T-helper 1 cell treated with Interleukin-12 subunit alpha and Interleukin-12 subunit beta and Interleukin-4 antibody, amounts not matched to agents 30 μg/mL and 1 μg/mL, for 36 hours (primary cell): ENCODE measurements at regions not wholly inside any gene's neighbourhood (a gene's known extent, or its start where the extent isn't known, plus 50 kb on each side); places are given as distances from the start of the nearest gene placed in this dataset.
A peak's percentile ranks its signal among the peaks of the same experiment; 100 is the strongest.

Source experiments
- H3K27ac Mint-ChIP-seq: one replicate; pipeline ENCODE4 v1.8.0; 2021; ENCODE audit warnings: mild to moderate bottlenecking, mixed read lengths
- H3K27me3 Mint-ChIP-seq: one replicate; pipeline ENCODE4 v1.8.0; 2021; ENCODE audit warnings: low read depth, mixed read lengths
- H3K36me3 Mint-ChIP-seq: one replicate; pipeline ENCODE4 v1.8.0; 2021; ENCODE audit warnings: low read depth, mixed read lengths
- H3K4me1 Mint-ChIP-seq: one replicate; pipeline ENCODE4 v1.8.0; 2021; ENCODE audit warnings: low read depth, mixed read lengths
- H3K4me3 Mint-ChIP-seq: one replicate; pipeline ENCODE4 v1.8.0; 2021; ENCODE audit warnings: mild to moderate bottlenecking, moderate library complexity, mixed read lengths
- H3K9me3 Mint-ChIP-seq: one replicate; pipeline ENCODE4 v1.8.0; 2021; ENCODE audit warnings: mixed read lengths

DNA sequence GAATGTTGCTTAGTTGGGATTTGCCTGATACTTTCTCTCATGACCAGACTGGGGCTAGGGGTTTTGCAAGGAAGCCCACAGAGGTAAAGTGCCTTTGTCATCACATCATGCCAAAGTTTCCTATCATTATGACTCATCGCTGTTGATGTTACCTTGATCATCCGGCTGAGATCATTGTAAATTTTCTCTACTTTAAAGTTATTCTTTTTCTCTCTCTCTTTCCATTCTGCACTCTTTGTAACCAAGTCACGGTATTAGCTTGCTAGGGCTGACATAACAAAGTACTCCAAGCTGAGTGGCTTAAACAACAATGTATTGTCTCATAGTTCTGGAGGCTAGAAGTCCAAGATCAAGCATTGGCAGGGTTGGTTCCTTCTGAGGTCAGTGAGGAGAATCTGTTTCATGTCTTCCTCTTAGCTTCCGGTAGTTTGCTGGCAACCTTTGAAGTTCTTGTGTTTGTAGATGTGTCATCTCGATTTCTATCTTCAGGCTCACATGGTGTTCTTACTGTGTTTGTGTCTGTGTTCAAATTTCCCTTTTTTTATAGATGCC is 113.0 kb downstream of the DTHD1 start:
- peak overlapping the region; percentile 95 for H3K27ac Mint-ChIP-seq
- peaks cover 23% of the 10 kb centered on the region for H3K4me1 Mint-ChIP-seq
- H3K9me3 Mint-ChIP-seq: no peaks in the 10 kb centered on the region
- peaks cover 8% of the 10 kb centered on the region for H3K27me3 Mint-ChIP-seq
- peak overlapping the region; percentile 64 for H3K4me3 Mint-ChIP-seq
- H3K36me3 Mint-ChIP-seq: no peaks in the 10 kb centered on the region

DNA sequence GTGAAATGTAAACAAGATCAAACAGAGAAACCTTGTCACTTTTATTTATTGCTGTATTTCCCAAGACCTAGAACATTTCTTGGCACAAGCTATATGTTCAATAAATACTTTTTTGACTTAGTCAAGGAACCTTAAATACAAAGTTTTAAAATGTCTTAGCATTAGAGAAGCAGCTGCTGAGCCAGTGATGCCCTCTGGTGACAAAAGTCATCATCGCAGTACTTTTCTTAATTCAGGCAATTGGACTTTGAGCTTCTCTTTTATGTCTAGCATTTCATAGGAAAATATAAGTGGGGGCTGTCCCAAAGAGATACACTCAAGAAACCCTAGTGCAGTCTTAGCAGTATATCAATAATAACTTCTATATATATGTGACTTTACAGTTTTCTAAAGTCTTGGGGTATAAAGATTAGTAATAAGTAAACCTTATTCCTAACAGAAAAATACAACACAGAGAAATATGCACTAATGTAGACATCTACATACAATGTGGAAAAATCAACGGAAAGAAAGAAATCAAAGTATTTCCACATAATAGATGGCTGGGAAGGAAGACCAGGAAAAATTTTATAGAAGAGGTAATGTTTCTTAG is 118.4 kb downstream of the DTHD1 start:
- Mint-ChIP-seq H3K27ac (no peak overlapping the region), H3K4me1 (peaks cover 12% of the 10 kb centered on the region), H3K9me3 (peaks cover 6% of the 10 kb centered on the region), H3K4me3 (no peak overlapping the region), H3K27me3 (peaks cover 25% of the 10 kb centered on the region), H3K36me3 (no peaks in the 10 kb centered on the region)

DNA sequence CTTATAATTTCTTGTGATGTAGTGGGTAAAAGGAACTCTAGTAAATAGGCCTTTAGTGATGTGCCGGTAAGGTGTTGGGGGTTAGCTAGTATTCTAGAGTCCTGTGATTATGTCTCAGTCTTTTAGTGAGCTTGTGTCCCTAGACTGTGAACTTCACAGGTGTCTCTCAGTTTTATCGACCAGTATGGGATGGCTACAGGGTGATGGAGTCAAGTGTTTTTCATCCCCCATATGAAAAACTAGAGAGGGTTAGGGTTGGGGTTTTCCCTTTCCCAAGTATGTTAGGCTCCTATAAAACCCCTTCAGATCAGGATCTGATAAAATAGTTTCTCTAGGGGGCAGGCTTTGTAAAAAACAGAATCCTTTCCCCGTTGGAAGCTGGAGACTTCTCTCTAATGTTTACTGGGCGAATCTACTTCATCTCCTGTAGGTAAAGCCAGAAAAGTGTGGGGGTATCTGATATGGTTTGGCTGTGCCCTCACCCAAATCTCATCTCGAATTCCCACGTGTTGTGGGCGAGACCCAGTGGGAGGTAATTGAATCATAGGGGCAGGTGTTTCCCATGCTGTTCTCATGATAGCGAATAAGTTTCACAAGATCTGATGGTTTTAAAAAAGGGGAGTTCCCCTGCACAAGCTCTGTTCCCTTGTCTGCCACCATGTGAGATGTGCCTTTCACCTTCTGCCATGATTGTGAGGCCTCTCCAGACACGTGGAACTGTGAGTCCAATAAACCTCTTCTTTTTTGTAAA is 120.8 kb downstream of the DTHD1 start:
- H3K4me3 Mint-ChIP-seq: no peak overlapping the region
- H3K27ac Mint-ChIP-seq: no peak overlapping the region
- peaks cover 35% of the 10 kb centered on the region for H3K27me3 Mint-ChIP-seq
- H3K9me3 Mint-ChIP-seq: peaks cover 6% of the 10 kb centered on the region
- peaks cover 5% of the 10 kb centered on the region for H3K4me1 Mint-ChIP-seq
- no peaks in the 10 kb centered on the region for H3K36me3 Mint-ChIP-seq

DNA sequence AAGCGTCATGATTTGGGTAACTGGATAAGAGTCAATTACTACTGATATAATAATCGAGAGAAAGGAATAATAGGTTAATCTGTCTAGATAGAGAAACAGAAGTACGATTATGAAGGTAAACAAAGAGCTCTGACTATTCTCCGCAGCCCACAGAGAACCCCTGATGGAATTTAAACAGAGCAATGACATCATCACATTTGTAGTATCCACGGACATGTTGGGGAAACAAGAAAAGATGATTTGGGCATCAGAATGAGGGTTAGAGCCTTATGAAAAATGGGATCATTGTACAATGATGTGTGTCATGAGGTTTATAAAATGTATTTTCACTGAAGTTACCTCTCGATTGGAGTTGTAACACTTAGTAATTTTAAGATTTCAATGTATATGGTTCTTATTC is 129.9 kb downstream of the DTHD1 start:
- no peak overlapping the region for H3K27ac Mint-ChIP-seq
- H3K4me3 Mint-ChIP-seq: no peak overlapping the region
- H3K27me3 Mint-ChIP-seq: peaks cover 35% of the 10 kb centered on the region
- H3K9me3 Mint-ChIP-seq: no peaks in the 10 kb centered on the region
- H3K36me3 Mint-ChIP-seq: no peaks in the 10 kb centered on the region
- H3K4me1 Mint-ChIP-seq: no peaks in the 10 kb centered on the region

DNA sequence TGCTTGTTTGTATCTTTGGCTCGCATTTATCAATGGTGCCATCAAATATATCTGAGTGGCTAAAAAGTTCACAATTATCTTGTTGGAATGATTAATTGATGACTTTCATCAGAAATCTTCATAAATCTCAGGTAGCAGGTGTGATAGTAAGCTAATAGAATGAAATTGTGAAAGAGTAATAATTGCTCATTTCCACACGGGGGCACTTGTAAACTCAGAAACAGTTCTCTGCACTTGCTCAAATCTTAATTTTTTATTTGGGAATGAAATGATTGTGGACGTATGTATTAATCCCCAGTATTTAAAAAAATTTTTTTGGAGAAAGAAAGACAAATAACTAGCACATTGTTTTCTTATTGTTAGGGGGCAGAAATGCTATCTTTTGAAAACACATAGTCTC is 132.8 kb downstream of the DTHD1 start:
- Mint-ChIP-seq H3K36me3 (no peaks in the 10 kb centered on the region), H3K4me3 (no peak overlapping the region), H3K4me1 (no peaks in the 10 kb centered on the region), H3K9me3 (no peaks in the 10 kb centered on the region), H3K27ac (no peak overlapping the region), H3K27me3 (peaks cover 32% of the 10 kb centered on the region)

DNA sequence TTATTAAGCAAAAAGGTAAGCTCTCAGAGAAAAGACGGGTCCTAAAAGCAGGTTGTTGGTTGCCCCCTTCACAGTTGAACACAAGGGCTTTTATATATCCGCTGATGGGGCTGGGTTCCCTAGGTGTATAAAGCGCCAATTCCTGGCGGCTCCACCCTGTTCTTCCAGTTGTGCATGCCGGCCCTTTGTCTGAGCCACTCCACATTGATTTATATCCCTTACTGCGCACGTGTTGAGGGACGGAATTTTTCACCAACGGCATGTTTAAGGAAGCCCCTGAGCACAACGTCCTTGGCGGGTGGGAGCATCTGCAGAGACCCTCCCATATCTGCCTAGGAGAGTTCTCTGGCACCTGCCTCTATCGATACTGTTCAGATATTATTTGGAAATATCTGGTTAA is 135.7 kb downstream of the DTHD1 start:
- H3K27me3 Mint-ChIP-seq: peaks cover 21% of the 10 kb centered on the region
- H3K4me1 Mint-ChIP-seq: no peaks in the 10 kb centered on the region
- H3K36me3 Mint-ChIP-seq: no peaks in the 10 kb centered on the region
- no peak overlapping the region for H3K4me3 Mint-ChIP-seq
- H3K27ac Mint-ChIP-seq: no peak overlapping the region
- no peaks in the 10 kb centered on the region for H3K9me3 Mint-ChIP-seq

DNA sequence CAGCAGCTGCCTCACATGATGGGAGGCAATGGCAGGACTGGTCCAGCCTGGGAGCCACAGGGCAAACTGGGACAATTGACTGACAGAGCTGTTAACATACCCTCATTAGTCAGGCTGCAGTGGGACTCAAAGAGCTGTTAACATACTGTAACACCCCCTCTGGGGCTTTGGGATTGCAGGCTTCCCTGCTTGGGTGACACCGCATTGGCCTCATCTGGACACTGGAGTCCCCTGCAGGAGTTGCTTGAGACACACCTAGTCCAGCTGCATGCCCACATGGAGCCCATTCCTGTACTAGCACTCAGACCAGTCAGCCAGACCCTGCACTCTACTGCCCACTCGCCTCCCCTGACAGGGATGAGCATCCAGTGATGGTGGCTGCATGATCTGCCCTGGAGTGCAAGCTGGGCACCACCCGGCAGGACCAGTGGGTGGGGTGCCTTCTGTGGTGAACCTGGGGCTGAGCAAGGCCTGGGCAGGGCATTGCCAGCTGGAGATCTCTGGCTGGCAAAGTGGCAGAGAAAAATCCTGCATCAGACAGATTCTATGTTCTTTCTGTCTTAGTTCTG is 138.8 kb downstream of the DTHD1 start:
- H3K4me1 Mint-ChIP-seq: no peaks in the 10 kb centered on the region
- H3K27ac Mint-ChIP-seq: no peak overlapping the region
- peaks cover 23% of the 10 kb centered on the region for H3K27me3 Mint-ChIP-seq
- no peaks in the 10 kb centered on the region for H3K9me3 Mint-ChIP-seq
- no peaks in the 10 kb centered on the region for H3K36me3 Mint-ChIP-seq
- no peak overlapping the region for H3K4me3 Mint-ChIP-seq

DNA sequence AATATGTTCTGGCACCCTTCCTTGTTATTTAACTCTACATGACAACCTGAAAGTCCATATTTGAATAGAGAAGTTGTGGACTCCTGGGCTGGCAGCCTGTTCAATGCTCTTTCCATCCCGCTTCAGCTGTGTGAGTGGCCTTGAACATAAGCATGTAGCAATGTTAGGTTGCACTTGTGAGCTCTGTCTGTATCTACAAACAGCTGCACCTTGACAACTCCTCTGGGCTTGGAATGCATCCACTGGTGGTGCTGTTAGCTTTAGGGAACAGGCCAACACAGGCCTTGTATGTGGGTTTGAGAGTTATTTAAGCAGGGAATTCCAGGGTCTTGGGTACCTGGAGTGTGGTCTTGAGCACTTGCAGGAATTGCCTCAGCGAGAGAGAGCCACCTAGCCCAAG is 141.2 kb downstream of the DTHD1 start:
- no peaks in the 10 kb centered on the region for H3K4me1 Mint-ChIP-seq
- H3K27me3 Mint-ChIP-seq: peaks cover 20% of the 10 kb centered on the region
- no peak overlapping the region for H3K4me3 Mint-ChIP-seq
- H3K27ac Mint-ChIP-seq: no peak overlapping the region
- H3K36me3 Mint-ChIP-seq: no peaks in the 10 kb centered on the region
- no peaks in the 10 kb centered on the region for H3K9me3 Mint-ChIP-seq

DNA sequence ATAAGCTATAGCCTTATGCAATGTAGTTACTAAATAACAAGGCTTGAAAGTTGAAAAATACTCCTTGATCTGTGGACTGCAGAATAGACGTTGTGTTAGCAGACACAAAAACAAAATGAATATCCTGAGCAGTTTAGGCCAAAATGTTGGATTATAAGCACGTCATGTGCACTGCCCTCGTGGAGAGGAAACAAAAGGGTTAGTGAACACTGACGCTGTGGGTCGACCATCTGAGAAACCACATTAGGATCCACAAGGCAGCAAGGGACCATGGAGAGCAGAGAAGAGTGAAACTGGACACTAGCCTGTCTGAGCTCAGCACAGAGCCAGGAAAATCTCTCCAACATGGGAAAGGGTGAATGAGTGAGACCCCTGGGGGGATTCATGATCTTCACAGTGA is 145.3 kb downstream of the DTHD1 start:
- no peak overlapping the region for H3K27ac Mint-ChIP-seq
- no peaks in the 10 kb centered on the region for H3K36me3 Mint-ChIP-seq
- no peaks in the 10 kb centered on the region for H3K9me3 Mint-ChIP-seq
- no peaks in the 10 kb centered on the region for H3K4me1 Mint-ChIP-seq
- H3K27me3 Mint-ChIP-seq: peaks cover 29% of the 10 kb centered on the region
- no peak overlapping the region for H3K4me3 Mint-ChIP-seq

DNA sequence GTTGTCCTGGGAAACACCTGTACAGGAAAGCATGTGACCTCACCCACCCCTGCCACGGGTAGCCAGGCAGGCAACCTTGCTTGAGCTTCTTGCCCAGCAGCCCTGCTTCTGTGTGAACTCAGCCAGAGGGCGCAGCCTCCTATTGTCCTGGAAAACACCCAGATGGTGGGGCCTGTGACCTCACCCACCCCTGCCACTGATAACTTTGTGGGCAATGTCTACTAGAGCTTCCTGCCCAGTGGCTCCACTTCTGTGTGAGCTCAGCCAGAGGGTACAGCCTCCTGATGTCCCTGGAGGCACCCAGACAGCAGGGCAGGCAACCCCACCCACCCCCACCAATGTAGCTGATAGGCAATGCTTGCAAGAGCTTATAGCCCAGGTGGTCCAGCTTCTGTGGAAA is 146.3 kb downstream of the DTHD1 start:
- no peaks in the 10 kb centered on the region for H3K9me3 Mint-ChIP-seq
- H3K36me3 Mint-ChIP-seq: no peaks in the 10 kb centered on the region
- no peaks in the 10 kb centered on the region for H3K4me1 Mint-ChIP-seq
- H3K27me3 Mint-ChIP-seq: peaks cover 29% of the 10 kb centered on the region
- no peak overlapping the region for H3K4me3 Mint-ChIP-seq
- no peak overlapping the region for H3K27ac Mint-ChIP-seq

DNA sequence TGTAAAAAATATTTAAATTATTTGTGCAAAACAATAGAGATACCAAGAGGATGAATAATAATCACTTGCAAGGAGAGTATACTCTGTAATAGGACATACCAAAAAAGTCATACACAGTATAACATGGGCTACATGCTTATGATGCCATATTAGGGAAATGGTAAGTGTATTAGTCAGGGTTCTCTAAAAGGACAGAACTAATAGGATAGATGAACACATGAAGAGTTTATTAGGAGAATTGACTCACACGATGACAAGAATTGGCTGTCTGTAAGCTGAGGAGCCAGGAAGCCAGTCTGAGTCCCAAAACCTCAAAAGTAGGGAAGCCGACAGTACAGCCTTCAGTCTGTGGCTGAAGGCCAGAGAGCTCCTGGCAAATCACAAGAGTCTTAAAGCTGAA is 151.2 kb downstream of the DTHD1 start:
- Mint-ChIP-seq H3K4me1 (no peaks in the 10 kb centered on the region), H3K36me3 (no peaks in the 10 kb centered on the region), H3K27me3 (peaks cover 12% of the 10 kb centered on the region), H3K9me3 (peaks cover 6% of the 10 kb centered on the region), H3K4me3 (no peak overlapping the region), H3K27ac (no peak overlapping the region)

DNA sequence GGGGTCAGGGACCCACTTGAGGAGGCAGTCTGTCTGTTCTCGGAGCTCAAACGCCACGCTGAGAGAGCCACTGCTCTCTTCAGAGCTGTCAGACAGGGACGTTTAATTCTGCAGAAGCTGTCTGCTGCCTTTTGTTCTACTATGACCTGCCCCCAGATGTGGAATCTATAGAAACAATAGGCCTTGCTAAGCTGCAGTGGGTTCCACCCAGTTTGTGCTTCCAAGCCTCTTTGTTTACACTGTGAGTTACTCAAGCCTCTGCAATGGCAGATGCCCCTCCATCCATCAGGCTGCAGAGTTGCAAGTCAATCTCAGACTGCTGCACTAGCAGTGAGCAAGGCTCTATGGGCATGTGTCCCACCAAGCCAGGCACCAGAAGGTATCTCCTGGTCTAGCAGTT is 158.1 kb downstream of the DTHD1 start:
- H3K4me1 Mint-ChIP-seq: no peaks in the 10 kb centered on the region
- peaks cover 6% of the 10 kb centered on the region for H3K9me3 Mint-ChIP-seq
- H3K27ac Mint-ChIP-seq: no peak overlapping the region
- H3K27me3 Mint-ChIP-seq: peaks cover 3% of the 10 kb centered on the region
- no peaks in the 10 kb centered on the region for H3K36me3 Mint-ChIP-seq
- H3K4me3 Mint-ChIP-seq: no peak overlapping the region

DNA sequence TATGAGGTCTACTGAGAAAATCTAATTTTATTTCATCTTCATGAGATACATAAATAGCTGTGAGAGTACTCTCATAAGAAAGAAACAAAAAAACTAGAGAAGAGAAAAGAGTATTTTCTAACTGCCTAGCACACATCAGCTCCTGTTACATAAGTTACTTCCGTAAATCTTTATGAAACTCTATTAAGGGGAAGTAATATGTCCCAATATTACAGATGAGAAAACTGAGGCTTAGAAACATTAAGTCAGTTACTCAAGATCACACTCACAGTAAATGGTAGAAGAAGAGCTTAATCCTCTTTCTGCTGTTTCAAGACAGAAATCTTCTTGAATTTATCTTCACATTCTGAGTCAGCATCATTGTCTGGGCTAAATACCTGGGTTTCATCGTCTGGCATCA is 164.1 kb downstream of the DTHD1 start:
- Mint-ChIP-seq H3K27me3 (peaks cover 7% of the 10 kb centered on the region), H3K27ac (no peak overlapping the region), H3K4me1 (no peaks in the 10 kb centered on the region), H3K4me3 (no peak overlapping the region), H3K36me3 (no peaks in the 10 kb centered on the region), H3K9me3 (no peaks in the 10 kb centered on the region)

DNA sequence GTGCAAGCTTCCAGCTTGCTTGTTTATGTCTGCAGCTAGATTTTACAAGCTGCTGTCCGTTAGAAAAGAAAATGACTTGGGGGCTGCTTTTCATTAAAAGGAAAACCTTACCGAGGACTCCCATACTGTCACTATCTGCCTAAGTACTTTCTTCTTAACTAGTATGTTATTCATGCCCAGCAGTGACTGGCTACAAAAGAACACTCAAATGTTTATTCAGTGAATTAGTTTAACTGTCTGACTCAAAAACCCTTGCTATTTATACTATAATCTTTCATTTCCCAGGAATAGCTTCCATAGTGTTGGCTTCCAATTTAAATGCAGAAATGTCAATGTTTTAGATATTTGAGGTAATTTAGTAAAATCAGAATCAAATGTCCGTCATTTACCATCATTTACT is 164.9 kb downstream of the DTHD1 start:
- no peak overlapping the region for H3K27ac Mint-ChIP-seq
- peaks cover 7% of the 10 kb centered on the region for H3K27me3 Mint-ChIP-seq
- H3K4me1 Mint-ChIP-seq: no peaks in the 10 kb centered on the region
- H3K4me3 Mint-ChIP-seq: no peak overlapping the region
- no peaks in the 10 kb centered on the region for H3K9me3 Mint-ChIP-seq
- no peaks in the 10 kb centered on the region for H3K36me3 Mint-ChIP-seq

DNA sequence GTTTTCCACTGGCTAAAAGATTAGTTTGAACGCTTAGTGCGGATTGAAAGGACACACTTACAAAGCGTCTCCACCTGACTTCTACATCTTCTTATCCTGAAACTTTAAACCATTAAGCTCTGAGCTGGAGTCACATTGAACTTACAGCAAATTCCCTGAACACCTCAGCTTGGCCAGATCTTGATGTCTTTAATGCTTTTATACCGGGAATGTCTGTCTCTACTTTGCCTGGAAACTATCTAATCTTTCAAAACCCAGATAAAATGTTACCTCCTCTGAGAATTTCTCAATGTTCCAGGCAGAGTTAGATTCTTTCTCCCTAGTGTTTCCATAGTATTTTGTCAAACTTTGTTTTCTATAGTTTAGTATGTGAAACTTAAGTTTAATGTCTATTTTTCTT is 179.9 kb downstream of the DTHD1 start:
- Mint-ChIP-seq H3K4me1 (no peaks in the 10 kb centered on the region), H3K4me3 (no peak overlapping the region), H3K9me3 (no peaks in the 10 kb centered on the region), H3K27me3 (no peaks in the 10 kb centered on the region), H3K27ac (no peak overlapping the region), H3K36me3 (no peaks in the 10 kb centered on the region)
